NCI-H2029 (cell line): ENCODE measurements at regions not wholly inside any gene's neighbourhood (a gene's known extent, or its start where the extent isn't known, plus 50 kb on each side); places are given as distances from the start of the nearest gene placed in this dataset.

Experiments used
- DNase-seq: peaks from one replicate; lab custom pipeline; 2025; lab: John Stamatoyannopoulos, UW

- no peak for DNase-seq
These were observed 647.7 kb upstream of the WWC1 start for GRCh38 chr5:167643631-167644280.

- no peak for DNase-seq
These were observed 646.8 kb upstream of the WWC1 start for GRCh38 chr5:167644619-167645018.

GRCh38 chr5:167649471-167649870 lies 642.0 kb upstream of the WWC1 start:
- no peak for DNase-seq

- no peak for DNase-seq
These were observed 638.8 kb upstream of the WWC1 start for GRCh38 chr5:167652690-167653089.

GRCh38 chr5:167653645-167654106 lies 637.8 kb upstream of the WWC1 start:
- DNase-seq, result no peak

- DNase-seq, result no peak
These were observed 634.4 kb upstream of the WWC1 start for GRCh38 chr5:167657016-167657415.

GRCh38 chr5:167658889-167659288 lies 632.6 kb upstream of the WWC1 start:
- DNase-seq, result no peak

- DNase-seq, result no peak
These were observed 629.8 kb upstream of the WWC1 start for GRCh38 chr5:167661605-167662004.

GRCh38 chr5:167664222-167664804 lies 627.1 kb upstream of the WWC1 start:
- no peak for DNase-seq

GRCh38 chr5:167665841-167666375 lies 625.5 kb upstream of the WWC1 start:
- DNase-seq, result no peak

GRCh38 chr5:167671176-167671575 lies 620.3 kb upstream of the WWC1 start:
- no peak for DNase-seq

- no peak for DNase-seq
These were observed 617.5 kb upstream of the WWC1 start for GRCh38 chr5:167673942-167674341.

- no peak for DNase-seq
These were observed 613.0 kb upstream of the WWC1 start for GRCh38 chr5:167678481-167678880.

GRCh38 chr5:167684251-167684650 lies 607.2 kb upstream of the WWC1 start:
- DNase-seq, result no peak

GRCh38 chr5:167688341-167689130 lies 602.9 kb upstream of the WWC1 start:
- no peak for DNase-seq

- DNase-seq, result no peak
These were observed 596.9 kb upstream of the WWC1 start for GRCh38 chr5:167694325-167695147.

GRCh38 chr5:167696558-167697314 lies 594.7 kb upstream of the WWC1 start:
- DNase-seq, result no peak

- DNase-seq, result no peak
These were observed 592.0 kb upstream of the WWC1 start for GRCh38 chr5:167699432-167699831.

GRCh38 chr5:167701051-167701450 lies 590.4 kb upstream of the WWC1 start:
- no peak for DNase-seq

- DNase-seq, result no peak
These were observed 589.4 kb upstream of the WWC1 start for GRCh38 chr5:167702014-167702413.

GRCh38 chr5:167708449-167708848 lies 583.0 kb upstream of the WWC1 start:
- DNase-seq, result no peak
